GM23248 (cell line): ENCODE measurements at regions not wholly inside any gene's neighbourhood (a gene's known extent, or its start where the extent isn't known, plus 50 kb on each side); places are given as distances from the start of the nearest gene placed in this dataset.

Experiments used
- DNase-seq: peaks from one replicate; pipeline ENCODE4 v3.0.0-alpha.2; 2015
- H2AFZ ChIP-seq: fragments of 200-600 bp; sonication (generic); 2 replicates; pipeline ENCODE4 v1.6.1; 2016; ENCODE audit warnings: antibody characterized with exemption
- H3F3A ChIP-seq: fragments of 200-600 bp; sonication (generic); 2 replicates; pipeline ENCODE4 v1.6.1; 2016; ENCODE audit warnings: mild to moderate bottlenecking, antibody characterized with exemption, mixed run types; ENCODE audit not compliant: insufficient read depth
- H3K27ac ChIP-seq: fragments of 200-600 bp; sonication (generic); 2 replicates; pipeline ENCODE4 v1.5.1; 2016; ENCODE audit warnings: mild to moderate bottlenecking
- H3K27me3 ChIP-seq: fragments of 200-600 bp; sonication (generic); replicated peaks from 2 replicates; pipeline ENCODE4 v1.6.1; 2016; ENCODE audit warnings: mild to moderate bottlenecking; ENCODE audit not compliant: insufficient read depth
- H3K36me3 ChIP-seq: fragments of 200-600 bp; sonication (generic); 2 replicates; pipeline ENCODE4 v1.6.1; 2016; ENCODE audit warnings: low read depth, mild to moderate bottlenecking
- H3K4me1 ChIP-seq: fragments of 200-600 bp; sonication (generic); 2 replicates; pipeline ENCODE4 v1.6.1; 2016; ENCODE audit warnings: mild to moderate bottlenecking; ENCODE audit not compliant: insufficient read depth
- H3K4me2 ChIP-seq: fragments of 200-600 bp; sonication (generic); one replicate; pipeline ENCODE4 v1.6.1; 2016; ENCODE audit warnings: mild to moderate bottlenecking; ENCODE audit not compliant: unreplicated experiment
- H3K4me3 ChIP-seq: fragments of 200-600 bp; sonication (generic); 2 replicates; pipeline ENCODE4 v1.5.1; 2016; ENCODE audit warnings: mild to moderate bottlenecking
- H3K79me2 ChIP-seq: fragments of 200-600 bp; sonication (generic); 2 replicates; pipeline ENCODE4 v1.6.1; 2016; ENCODE audit warnings: mild to moderate bottlenecking; ENCODE audit not compliant: insufficient read depth
- H3K9ac ChIP-seq: fragments of 200-600 bp; sonication (generic); 2 replicates; pipeline ENCODE4 v1.6.1; 2016; ENCODE audit warnings: mild to moderate bottlenecking
- H3K9me2 ChIP-seq: fragments of 200-600 bp; sonication (generic); 2 replicates; pipeline ENCODE4 v1.6.1; 2016; ENCODE audit warnings: mixed run types, mild to moderate bottlenecking, moderate library complexity; ENCODE audit not compliant: insufficient read depth
- H3K9me3 ChIP-seq: fragments of 200-600 bp; sonication (generic); one replicate; pipeline ENCODE4 v1.6.1; 2017; ENCODE audit warnings: low read depth
- H4K20me1 ChIP-seq: fragments of 200-600 bp; sonication (generic); 2 replicates; pipeline ENCODE4 v1.6.0; 2016; ENCODE audit not compliant: insufficient read depth
- EZH2 ChIP-seq: fragments of 200-600 bp; sonication (generic); IDR thresholded peaks from 2 replicates; pipeline ENCODE4 v1.6.1; 2018; ENCODE audit warnings: antibody characterized with exemption, mild to moderate bottlenecking; ENCODE audit not compliant: insufficient read depth, poor library complexity, severe bottlenecking
- EZH2phosphoT487 ChIP-seq: fragments of 200-600 bp; sonication (generic); IDR thresholded peaks from 2 replicates; pipeline ENCODE4 v1.6.1; 2018; ENCODE audit warnings: antibody characterized with exemption, moderate library complexity, mild to moderate bottlenecking, low read depth; ENCODE audit not compliant: insufficient read depth
- WGBS, 2 experiments: methylation state at CpG; one replicate each; pipeline ENCODE4 v1.1.6; 2015 to 2017; ENCODE audit warnings: low lambda C conversion rate in 2 of 2, low coverage in 1 of 2; ENCODE audit errors: missing lambda C conversion rate in 2 of 2; 5-methylcytosine and 5-hydroxymethylcytosine counted together
- in situ Hi-C: fragments of 300-500 bp; cut with MboI; formaldehyde crosslinking; loops from 2 replicates; pipeline ENCODE4 v1.15.0; 2020

DNA sequence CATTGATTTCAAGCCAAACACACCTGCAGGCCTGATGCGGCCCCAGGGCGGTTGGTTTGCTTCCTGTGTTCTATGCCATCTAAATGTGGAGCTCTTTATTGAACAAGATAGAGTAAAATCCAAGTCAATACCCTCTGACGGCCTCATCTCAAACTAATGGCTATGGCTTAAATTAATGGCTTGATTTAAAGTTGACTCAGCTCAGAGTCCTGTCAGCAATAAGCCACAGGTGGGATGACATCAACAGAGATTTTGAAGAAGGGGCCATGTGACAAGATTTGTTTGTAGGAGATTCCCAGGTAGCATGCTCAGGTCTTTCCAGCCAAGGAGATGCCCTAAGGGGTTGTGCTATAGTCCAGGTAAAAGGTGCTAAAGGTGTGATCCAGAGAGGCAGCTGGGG, 66.7 kb upstream of the ZNF32 start:
- no peaks in the 10 kb centered on the region for H3K36me3 ChIP-seq
- TF ChIP-seq EZH2phosphoT487 (no peak), EZH2 (no peak)

DNA sequence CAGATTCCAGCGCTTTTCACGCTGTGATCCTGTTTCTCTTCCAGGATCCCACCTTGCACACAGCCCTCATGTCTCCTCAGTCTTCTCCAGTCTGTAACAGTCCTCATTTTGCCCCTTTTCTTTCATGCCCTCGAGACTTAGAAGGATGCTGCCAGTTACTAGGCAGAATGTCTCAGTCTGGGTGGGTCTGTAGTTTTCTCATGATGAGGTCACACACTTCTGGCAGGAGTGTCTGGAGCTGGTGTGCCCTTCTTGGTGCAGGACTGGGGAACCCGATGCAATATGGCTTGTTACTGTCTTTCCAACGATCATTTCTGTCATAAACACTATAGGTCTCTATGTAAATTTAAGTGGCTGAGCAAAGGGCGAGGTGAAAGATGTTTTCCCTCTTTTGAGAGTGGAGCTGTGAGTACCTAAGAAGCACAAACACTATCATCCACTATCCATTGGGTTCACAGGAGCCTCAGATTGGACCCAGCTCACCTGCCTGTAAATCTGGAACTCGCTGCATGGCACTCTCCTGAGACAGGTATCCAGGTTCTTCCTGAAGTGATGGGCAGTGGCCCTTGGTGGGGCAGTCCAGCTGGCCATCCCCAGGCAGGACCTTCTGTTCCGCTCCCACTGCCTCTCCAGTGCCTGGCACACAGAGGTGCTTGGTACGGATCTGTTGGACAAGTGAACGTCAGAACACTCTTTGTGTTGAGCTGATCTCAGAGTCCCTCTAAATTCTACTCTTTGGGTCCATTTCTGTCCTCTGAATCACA, 64.3 kb upstream of the ZNF32 start:
- DNase-seq: peak; percentile 39
- TF ChIP-seq EZH2phosphoT487: no peak
- no peak for TF ChIP-seq EZH2
- Histone ChIP-seq H3K27ac (no peak overlapping the region), H2AFZ (no peak overlapping the region), H3K9me2 (no peaks in the 10 kb centered on the region), H3K9me3 (no peaks in the 10 kb centered on the region), H3K27me3 (no peaks in the 10 kb centered on the region), H4K20me1 (no peaks in the 10 kb centered on the region), H3K4me2 (no peak overlapping the region), H3K4me3 (no peak overlapping the region), H3K36me3 (no peaks in the 10 kb centered on the region), H3K4me1 (0 out of 2 replicates have a peak, but pooled peaks cover 3% of the 10 kb centered on the region), H3F3A (no peaks in the 10 kb centered on the region), H3K9ac (no peak overlapping the region), H3K79me2 (no peaks in the 10 kb centered on the region)
- in situ Hi-C loops: no loop called here
- WGBS, 2 experiments: 66 to 67% methylated on average over 10 of the region's 10 CpGs

More for the DNA sequence above, 66.7 kb upstream of the ZNF32 start:
- no peaks in the 10 kb centered on the region for H3K9me2 ChIP-seq
- DNase-seq: no peak
- H3K4me1 ChIP-seq: no peaks in the 10 kb centered on the region
- 91 to 98% methylated on average over 3 of the region's 3 CpGs for WGBS, 2 experiments
- H3K27ac ChIP-seq: no peak overlapping the region
- H2AFZ ChIP-seq: no peak overlapping the region
- no peak overlapping the region for H3K4me3 ChIP-seq
- no peaks in the 10 kb centered on the region for H3F3A ChIP-seq
- no peak overlapping the region for H3K9ac ChIP-seq
- H3K9me3 ChIP-seq: no peaks in the 10 kb centered on the region
- H3K79me2 ChIP-seq: no peaks in the 10 kb centered on the region
- in situ Hi-C loops: no loop called here
- no peaks in the 10 kb centered on the region for H4K20me1 ChIP-seq
- H3K27me3 ChIP-seq: no peaks in the 10 kb centered on the region
- no peak overlapping the region for H3K4me2 ChIP-seq

DNA sequence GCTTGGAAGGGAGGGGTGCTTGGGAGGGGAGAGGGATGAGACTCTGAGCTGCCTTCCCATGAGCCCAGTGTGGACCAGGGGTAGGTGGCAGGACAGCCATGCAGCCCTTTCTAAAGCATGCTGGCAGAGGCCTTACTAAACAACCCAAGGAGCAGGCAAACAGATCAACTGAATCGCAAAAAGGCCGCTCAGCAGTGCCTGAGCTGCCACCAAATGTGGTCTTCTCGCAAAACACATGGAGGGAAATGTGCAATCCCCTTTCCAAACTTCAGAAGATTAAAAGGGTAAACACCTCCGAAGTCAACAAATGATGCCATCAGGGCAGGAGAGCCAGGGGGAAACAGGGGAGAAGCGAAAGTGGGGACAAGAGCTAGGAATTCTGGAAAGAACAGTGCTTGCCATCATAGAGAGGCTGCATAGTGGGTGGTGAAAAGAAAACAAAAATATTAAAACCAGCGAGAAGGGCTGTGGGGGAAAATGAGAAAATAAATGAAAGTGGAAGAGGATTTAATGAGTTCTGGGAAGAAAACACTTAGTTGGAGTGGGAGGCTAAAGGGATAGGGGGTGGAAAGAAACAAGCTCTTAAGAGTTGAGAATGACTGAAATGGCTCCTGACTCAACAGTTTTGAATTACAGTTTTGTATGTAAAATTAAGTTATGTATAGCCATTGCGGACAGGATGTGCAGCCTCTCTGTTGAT, 62.2 kb upstream of the ZNF32 start:
- no peak overlapping the region for H3K4me2 ChIP-seq
- no peaks in the 10 kb centered on the region for H3K36me3 ChIP-seq
- in situ Hi-C loops: no loop called here
- no peak overlapping the region for H3K4me3 ChIP-seq
- 0 out of 2 replicates have a peak, but pooled peaks cover 3% of the 10 kb centered on the region for H3K4me1 ChIP-seq
- no peaks in the 10 kb centered on the region for H3K79me2 ChIP-seq
- H3K9ac ChIP-seq: no peak overlapping the region
- no peak overlapping the region for H2AFZ ChIP-seq
- H3K9me2 ChIP-seq: no peaks in the 10 kb centered on the region
- no peaks in the 10 kb centered on the region for H3K27me3 ChIP-seq
- no peak overlapping the region for H3K27ac ChIP-seq
- DNase-seq: no peak
- no peaks in the 10 kb centered on the region for H3K9me3 ChIP-seq
- no peaks in the 10 kb centered on the region for H3F3A ChIP-seq
- TF ChIP-seq EZH2phosphoT487: no peak
- no peak for TF ChIP-seq EZH2
- no peaks in the 10 kb centered on the region for H4K20me1 ChIP-seq
- WGBS, 2 experiments: 95% methylated on average over 7 of the region's 7 CpGs

DNA sequence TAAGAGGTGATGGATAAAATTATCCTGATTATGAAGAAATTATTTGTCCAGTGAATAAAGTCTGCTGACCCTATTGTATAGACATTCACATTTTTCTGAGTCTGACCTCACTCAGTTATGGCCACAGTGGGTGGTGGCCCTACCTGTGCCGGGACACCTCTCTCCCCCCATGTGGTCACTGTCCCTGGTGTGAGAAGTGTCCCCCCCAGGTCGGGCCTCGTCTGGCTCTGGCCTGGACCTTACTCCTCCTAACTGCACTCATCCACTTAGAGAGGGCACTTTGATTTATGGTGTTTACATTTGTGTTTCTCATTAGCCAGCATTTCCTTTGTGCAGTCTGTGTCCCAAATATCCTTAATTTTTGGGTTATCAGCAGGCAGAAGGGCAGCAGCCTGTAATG, 59.6 kb upstream of the ZNF32 start:
- no peaks in the 10 kb centered on the region for H3K9me3 ChIP-seq
- no peak overlapping the region for H3K27ac ChIP-seq
- no peak overlapping the region for H3K4me3 ChIP-seq
- DNase-seq: no peak
- H3K4me1 ChIP-seq: 0 out of 2 replicates have a peak, but pooled peaks cover 3% of the 10 kb centered on the region
- H3F3A ChIP-seq: no peaks in the 10 kb centered on the region
- H2AFZ ChIP-seq: no peak overlapping the region
- no peaks in the 10 kb centered on the region for H3K36me3 ChIP-seq
- no peak overlapping the region for H3K4me2 ChIP-seq
- no peaks in the 10 kb centered on the region for H3K79me2 ChIP-seq
- TF ChIP-seq EZH2 (no peak), EZH2phosphoT487 (no peak)
- in situ Hi-C loops: no loop called here
- 54 to 90% methylated on average over 2 to 3 of the region's 3 CpGs for WGBS, 2 experiments
- H3K27me3 ChIP-seq: no peaks in the 10 kb centered on the region
- H3K9me2 ChIP-seq: no peaks in the 10 kb centered on the region
- no peak overlapping the region for H3K9ac ChIP-seq
- no peaks in the 10 kb centered on the region for H4K20me1 ChIP-seq
